ENCODE measurements at regions not wholly inside any gene's neighbourhood (a gene's known extent, or its start where the extent isn't known, plus 50 kb on each side); places are given as distances from the start of the nearest gene placed in this dataset.

DNA sequence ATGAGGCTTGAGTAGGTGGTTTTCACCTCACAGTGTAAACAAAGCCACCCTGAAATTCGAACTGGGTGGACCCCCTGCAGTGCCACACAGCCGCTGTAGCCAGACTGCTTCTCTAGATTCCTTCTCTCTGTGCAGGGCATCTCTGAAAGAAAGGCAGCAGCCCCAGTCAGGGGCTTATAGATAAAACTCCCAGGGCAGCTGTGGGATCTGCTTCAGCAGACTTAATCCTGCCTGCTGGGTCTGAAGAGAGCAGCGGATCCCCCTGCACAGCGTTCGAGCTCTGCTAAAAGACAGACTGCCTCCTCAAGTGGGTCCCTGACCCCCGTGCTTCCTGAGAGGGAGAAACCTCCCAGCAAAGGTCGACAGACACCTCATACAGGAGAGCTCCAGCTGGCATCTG lies 71.4 kb downstream of the CARTPT start:
- TF ChIP-seq, protein P1, sequence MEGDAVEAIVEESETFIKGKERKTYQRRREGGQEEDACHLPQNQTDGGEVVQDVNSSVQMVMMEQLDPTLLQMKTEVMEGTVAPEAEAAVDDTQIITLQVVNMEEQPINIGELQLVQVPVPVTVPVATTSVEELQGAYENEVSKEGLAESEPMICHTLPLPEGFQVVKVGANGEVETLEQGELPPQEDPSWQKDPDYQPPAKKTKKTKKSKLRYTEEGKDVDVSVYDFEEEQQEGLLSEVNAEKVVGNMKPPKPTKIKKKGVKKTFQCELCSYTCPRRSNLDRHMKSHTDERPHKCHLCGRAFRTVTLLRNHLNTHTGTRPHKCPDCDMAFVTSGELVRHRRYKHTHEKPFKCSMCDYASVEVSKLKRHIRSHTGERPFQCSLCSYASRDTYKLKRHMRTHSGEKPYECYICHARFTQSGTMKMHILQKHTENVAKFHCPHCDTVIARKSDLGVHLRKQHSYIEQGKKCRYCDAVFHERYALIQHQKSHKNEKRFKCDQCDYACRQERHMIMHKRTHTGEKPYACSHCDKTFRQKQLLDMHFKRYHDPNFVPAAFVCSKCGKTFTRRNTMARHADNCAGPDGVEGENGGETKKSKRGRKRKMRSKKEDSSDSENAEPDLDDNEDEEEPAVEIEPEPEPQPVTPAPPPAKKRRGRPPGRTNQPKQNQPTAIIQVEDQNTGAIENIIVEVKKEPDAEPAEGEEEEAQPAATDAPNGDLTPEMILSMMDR (conservative IDR thresholded peaks at IDR 0.05) = no peak
- no peak for TF ChIP-seq ZFX (IDR thresholded peaks at IDR 0.05)

Measured in C4-2B (cell line).